ENCODE measurements at regions not wholly inside any gene's neighbourhood (a gene's known extent, or its start where the extent isn't known, plus 50 kb on each side); places are given as distances from the start of the nearest gene placed in this dataset.
A peak's percentile ranks its signal among the peaks of the same experiment; 100 is the strongest.
"Not testable (repeated sequence)": the region's sequence is repeated elsewhere in the genome, so short reads cannot be mapped to it uniquely, and the experiment has no call there.

DNA sequence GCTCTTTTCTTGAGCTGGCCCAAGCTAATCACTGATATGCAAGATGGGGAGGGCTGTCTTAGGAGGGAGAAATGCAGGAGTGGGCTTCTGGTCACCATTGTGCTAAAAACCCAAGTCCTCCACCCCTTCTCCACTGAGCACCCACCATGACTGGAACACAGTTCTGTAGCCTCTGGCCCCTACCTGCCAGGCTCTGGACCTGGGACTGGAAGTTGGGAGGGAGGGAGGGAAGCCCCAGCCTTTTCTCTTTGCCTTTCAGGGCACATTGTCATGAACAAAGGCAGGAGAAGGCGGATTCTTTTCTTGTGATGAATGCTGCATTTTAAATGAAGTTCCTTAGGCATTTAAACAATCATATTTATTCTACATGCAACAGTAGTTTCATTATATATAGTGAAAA lies 559.1 kb upstream of the TRPC7 start:
- no peak for DNase-seq

DNA sequence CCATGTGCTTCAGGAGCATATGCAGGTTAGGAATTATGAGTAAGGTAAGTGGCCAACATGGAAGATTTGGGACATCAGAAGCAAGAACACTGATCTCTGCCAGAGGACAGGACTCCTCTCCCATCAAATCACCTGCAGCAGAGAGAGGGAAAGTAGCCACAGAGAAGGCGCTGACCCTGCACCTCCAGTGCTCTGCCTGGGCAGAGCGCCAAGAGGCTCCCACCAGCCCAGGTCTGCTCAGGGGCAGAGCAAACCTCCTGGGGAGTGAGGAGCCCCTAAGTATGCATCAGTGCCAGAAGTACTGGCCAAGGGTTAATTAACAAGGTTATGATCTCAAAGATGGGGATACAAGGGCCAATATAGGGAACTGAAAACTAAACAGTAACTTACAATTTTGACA lies 545.3 kb upstream of the TRPC7 start:
- DNase-seq: no peak

DNA sequence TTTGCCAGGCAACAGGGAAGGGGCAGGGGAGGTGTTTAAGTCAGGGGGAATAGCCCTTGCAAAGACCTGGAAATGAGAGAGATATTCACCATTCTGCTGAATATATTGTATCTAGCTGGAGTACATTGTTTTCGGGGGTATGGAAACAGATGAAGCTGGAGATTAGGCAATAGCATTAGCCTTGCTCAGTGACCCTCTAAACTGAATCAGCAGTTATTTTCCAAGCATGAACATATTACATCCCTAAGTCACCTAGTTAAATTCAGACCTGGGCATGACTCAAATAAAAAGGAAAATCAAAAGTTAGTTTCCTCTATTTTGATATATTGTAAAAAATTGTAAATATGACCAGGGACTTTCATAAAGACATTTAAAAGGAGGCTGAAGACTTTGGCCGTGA lies 544.6 kb upstream of the TRPC7 start:
- DNase-seq: no peak

DNA sequence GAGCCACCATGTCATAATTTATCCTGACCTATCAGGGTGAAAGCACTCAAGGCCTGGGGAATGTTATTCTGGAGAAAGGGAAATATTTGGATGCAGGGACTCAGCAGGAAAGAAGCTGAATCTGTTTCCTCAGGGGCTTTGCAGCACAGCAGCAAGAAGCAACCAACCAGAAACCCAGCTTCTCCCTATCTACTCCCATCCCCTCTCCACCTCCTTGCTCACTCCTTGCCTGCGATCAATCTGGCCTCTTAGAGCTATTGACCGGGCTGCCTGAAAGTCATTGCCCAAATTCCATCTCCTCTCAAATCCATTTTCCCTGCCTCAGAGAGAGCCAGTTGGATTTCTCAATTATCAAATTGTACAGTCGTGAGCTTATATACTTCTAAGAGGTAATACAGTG lies 542.0 kb upstream of the TRPC7 start:
- DNase-seq: no peak

DNA sequence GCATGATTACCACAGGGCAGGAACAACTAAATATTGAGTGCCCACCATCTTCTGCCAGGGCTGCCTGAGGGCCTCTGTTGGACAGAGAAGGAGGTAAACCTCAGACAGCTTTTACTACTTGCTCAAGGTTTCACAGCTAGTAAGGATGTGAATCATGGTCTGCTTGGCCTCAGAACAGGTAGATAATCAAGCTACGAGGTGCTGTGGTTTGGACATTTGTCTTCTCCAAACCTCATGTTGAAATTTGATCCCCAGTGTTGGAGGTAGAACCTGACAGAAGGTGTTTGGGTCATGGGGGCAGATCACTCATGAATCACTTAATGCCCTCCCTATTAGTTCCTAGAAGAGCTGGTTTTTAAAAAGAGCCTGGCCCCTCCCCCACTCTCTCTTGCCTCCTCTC lies 541.2 kb upstream of the TRPC7 start:
- no peak for DNase-seq

DNA sequence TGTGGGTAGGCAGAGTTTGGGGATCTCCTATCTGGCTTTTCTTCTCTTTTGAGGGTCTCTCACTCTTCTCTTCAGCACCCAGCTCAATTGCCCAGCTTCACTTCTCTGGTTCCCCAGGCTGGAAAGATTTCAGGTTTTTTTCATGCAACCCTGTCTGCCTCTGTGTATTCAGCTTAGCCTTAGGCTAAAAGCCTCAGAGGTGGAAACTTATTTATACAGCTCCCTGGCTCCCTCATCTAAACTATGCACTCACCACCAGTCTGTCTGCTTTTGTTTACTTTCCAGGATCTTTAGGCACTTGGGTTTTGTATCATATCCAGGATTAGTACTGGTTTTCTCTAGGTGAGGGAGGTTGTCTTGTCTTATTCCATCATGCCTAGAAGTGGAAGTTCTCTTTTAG lies 540.2 kb upstream of the TRPC7 start:
- DNase-seq: no peak

DNA sequence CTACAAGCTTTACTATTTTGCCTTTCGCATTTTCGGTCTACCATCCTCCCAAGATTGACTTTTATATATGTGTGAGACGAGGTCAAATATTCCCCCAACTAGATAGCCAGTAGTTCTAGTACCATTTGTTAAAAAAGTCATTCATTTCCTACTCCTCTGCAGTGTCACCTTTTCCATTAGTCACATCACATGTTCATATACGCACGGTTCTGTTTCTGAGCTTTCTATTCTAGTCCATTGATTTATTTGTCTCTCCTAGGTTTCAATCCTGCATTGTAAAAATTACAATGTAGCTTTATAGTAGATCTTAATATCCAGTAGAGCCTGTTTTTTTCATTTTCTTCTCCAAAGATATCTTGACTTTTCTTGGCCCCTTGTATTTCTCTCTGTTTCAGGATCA lies 528.7 kb upstream of the TRPC7 start:
- no peak for DNase-seq

DNA sequence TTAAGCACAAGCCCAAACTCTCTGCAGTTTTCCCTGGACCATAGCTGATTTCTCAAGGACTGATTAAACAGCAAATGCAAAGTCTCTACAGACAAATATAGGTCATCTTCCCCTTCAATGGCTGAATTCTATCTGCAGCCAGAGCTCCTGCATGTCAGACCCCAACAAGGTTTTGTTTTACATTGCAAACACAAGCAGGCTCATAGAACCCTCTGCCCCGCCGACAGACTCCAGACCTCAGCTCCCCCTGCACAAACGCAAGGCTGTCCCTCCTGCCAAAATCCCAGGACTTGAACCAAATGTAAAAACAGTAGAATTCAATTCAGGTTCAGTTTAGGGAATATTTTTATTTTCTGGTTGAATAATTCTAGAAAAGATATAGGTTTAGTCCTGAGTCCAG lies 526.7 kb upstream of the TRPC7 start:
- DNase-seq: no peak

DNA sequence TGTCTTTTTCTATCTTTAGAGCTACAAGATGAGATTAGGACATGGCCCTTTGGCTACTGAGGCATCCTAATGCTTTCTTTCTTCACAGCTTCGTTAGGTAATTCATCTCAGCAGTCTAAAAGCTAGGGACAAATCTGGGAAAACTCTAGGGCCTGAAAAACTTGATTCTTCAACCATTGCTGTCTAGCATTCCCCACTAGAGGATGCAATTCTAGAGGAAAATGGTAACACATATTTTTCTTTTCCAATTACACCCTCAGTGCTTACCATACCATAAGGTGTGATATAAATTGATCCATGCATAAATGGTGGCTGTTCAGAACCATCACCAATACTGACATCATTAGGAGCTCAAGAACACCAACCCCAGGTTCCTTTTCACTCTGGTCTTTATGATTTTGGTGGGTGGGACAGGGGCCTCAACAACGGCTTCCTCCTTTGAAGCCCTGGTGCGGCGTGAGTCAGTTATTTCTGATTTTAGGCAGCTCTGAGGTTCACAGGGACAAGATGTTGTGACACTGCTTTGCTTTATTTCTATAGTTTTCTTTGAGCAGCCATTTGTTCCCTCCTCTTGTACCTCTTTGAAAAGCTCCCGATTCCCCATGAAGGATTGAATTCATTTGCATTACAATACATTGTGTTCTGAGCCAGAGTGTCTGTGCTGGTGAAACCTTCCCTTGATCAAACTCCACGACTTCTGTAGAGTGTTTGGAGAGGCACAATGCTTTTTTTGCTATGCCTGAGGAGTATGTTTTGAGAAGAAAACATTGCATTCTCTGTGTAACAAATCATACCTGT lies 526.0 kb upstream of the TRPC7 start:
- DNase-seq: no peak

DNA sequence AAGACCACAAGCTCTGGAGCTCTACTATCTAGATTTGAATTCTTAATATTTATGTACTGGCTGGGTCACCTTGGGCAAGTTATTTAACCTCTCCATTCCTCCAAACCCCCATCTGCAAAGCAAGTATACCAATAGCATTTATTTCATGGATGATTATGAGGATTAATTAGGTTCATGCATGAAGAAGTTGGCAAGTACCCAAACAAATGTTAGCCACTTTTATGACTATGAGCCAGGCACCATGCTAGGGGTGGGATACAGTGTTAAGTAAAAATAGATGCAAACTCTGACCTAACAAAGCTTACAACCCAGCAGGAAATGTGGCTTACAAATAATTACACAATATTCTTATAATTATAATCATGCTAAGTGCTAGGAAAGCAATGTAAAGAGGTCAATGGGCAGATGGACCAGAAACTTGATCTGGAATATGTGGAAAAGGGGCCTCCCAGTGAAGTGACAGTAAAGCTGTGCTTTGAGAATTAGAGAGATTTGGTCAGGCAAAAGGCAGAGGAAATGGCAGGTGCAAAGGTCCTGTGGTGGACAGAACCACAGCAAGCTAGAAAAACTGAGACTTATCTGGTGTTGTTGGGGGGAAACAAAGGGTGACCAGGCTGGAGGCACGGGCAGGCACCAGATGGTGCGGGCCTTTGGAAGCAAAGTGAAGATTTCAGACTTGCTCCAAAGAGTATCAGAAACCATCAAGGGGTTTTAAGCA lies 525.2 kb upstream of the TRPC7 start:
- DNase-seq: no peak

DNA sequence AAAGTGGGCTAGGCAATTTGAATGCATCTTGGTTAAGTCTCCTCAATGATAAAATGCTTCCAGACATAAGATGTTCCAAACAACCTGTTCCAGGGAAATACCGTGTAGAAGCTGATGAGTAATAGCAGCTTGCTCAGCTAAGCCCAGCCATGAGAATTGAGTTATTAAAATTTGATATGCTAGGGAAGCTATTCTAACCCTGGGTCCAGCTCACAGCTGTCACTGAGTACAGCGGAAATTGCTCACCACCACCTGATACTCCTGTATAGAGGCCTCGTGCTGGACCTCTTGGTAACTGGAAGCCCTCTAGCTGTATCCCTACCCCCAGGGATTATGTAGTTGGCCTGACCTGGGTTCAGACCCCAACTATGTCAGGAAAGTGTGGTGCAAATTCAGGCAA lies 521.3 kb upstream of the TRPC7 start:
- no peak for DNase-seq

DNA sequence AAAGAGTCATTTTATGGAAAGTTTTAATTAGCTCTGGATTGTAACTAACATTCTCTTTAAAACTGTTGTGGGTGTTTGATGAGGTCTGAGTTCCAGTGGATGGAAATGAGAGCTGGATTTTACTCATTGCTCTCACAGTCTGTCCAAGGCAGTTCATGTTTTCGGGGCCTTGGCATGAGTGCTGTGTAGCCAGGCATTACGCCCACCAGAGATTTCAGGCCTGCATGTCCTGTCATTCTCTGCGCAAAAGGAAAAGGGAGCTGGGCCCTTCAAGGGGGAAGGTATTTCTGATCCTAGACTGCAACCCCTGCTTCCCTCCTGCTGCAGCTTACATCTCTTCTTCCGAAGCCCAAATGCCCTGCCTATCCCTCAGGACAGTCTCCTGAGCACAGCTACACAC lies 499.6 kb upstream of the TRPC7 start:
- no peak for DNase-seq

DNA sequence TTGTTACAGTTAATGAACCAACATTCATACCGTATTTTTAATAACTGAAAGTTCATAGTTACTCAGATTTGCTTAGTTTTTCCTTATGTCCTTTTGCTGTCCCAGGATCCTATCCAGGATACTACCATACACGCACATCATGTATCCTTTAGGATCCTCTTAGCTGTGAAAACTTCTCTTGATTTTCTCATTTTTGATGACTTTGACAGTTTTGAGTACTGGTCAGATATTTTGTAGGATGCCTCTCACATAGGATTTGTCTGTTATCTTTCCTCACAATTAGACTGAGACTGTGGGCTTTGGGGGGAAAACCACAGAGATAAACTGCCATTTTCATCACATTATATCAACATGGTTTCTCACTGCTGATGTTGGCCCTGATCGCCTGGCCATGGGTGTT lies 491.3 kb upstream of the TRPC7 start:
- no peak for DNase-seq

DNA sequence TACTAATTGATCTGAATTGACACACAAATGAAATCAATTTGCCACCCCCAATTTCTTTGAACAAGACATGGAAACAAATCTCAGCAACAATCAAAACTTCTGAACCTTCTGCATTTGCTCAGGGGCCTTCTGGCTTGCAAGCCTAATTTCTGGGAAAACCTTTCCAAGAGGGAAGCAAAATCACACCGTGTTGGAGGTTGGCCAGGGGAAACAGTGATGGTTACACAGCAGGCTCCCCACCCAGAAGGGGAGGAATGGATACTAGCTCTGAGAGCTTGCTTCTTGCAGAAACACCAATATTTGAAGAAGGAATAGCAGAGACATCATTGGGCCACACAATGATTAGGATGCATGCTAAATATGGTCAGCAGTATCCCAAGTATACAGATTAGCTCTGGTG lies 488.6 kb upstream of the TRPC7 start:
- DNase-seq: no peak

DNA sequence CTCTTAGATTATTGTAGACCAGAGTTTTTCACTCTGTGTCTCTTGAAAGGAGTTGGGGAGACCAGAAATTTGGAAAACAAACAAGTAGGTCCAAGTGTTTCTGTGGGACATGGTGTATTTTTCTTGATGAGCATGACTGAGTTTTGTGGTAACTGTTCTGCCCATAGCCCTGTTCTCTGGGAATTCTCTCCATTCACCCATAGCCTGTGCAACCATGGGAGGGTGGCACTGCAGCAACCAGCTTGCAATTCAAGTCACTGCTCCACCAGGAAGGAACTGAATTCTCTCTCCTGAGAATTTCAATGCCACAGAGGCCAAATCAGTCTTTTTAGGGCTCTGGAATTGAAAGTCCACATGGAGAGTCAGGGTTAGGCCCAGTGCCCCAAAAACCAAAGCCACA lies 475.3 kb upstream of the TRPC7 start:
- no peak for DNase-seq

DNA sequence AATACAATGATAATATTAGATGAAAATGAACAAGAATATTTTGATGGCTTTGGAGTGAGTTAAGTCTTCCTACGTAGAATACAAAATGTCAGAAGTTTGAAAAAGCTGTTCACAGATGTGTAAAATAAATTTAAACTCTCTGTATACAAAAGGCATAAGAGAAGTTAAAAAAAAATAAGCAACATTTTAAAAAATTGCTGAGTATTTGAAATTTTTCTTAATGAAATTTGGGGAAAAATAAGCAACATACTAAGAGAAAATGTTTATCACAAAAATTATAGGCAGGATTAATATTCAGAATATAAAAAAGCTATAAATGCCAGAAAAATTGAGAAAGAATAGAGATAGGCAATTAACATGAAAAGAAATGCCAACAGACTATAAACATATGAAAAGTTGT lies 470.7 kb upstream of the TRPC7 start:
- no peak for DNase-seq

DNA sequence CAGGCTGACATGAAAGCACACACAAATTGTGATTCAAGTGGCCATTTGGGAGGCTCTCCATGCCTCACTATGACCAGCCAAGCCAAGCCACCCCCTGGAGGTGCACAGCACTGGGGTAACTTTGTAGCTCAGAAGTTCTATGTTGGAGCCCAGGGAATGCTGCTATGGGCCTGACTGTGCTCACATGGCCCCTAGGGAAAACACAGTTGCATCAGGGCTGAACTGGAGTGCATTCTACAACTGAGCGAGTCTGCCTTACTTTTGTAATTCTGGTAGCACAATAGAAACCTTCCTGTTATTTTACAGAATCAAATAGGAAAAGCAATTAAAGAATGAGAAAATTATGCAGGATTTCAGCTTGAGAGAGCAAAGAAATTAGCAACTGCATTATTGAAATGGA lies 455.5 kb upstream of the TRPC7 start:
- DNase-seq: no peak

DNA sequence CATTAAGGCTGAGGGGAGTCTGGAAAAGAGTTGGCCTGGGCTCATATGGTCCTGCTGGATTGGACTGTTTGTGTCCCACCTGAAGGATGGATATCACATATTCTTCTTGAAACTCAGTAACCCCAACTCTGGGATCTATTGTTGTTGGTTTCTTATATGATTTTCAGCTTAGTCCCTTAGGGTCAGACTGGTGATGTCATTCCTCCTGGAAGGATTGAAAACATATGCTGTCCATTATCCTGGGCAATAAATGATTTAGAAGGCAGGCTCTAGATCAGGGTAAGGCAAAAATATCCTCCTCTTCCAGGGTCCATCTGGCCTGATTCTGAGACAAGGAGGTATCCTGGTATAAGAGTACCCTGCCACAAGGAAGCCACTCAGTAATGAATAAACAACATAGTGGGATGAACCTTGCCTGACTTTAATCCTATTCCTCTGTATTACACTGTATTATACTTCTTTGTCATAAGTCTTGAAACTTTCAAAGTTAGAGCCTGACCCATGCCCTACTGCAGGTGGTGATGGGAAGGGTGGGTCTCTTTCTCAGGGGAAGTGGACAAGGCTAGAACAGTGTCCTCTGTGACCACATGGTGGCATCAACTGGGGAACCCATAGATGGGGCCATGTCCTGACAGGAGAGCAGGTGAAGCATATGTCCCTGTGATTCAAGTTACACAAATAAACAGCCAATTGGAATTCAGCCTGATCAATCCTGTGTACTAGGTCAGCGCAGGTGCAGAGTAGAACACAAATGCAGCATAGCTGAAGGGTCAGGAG lies 454.4 kb upstream of the TRPC7 start:
- DNase-seq: no peak

DNA sequence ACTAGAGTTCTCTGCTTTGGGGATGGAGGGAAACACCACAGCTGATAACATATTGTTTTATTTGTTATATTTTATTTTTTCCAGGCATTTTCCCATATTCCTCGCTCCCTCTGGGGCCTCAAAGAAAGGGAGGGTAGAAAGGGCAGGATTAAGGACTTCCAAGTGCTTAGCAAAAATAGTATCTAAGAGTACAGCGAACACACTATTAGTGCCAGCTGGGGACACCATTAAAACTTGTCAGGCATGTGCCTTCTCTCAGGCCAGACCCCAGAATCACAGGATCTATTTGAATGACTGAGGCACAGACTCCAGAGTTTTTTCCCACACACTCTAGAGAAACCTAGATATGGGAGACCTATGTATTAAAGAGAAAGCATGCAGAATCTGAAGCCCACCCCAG lies 451.0 kb upstream of the TRPC7 start:
- DNase-seq: no peak

DNA sequence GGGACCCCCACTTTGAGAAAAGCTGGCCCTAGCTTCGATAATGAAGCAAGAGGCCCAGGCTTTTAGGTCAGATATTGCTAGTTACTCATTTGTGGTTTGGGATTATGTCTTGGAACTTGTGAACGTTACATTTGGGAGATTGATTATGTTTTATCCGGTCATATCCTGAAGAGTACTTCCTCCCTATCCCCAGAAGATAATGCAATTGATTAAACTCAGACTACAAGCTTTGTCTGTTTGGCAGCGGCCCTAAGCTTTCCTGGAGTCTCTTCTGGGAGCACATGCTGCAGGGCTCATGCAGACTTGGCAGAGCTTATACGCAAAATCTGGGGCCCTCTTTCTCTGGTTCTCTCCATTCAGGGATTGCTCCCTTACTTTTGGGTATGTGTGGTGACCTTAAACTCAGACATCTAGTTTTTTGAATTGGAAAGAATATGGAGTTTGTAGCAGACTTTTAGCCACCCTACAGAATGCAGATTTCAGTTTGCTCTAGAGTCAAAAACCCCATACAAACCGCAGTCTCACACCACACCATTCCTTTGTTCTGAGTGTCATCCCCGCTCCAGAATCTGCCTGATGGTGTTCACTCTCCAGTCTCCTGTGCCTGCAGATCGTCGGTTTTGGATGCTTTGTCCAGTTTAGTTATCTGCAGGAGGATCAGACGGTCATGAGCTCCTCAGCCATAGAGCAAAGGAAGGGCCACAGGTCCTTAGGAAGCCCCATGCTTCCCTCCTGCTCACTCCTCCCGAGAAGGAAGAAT lies 449.5 kb upstream of the TRPC7 start:
- DNase-seq: no peak

DNA sequence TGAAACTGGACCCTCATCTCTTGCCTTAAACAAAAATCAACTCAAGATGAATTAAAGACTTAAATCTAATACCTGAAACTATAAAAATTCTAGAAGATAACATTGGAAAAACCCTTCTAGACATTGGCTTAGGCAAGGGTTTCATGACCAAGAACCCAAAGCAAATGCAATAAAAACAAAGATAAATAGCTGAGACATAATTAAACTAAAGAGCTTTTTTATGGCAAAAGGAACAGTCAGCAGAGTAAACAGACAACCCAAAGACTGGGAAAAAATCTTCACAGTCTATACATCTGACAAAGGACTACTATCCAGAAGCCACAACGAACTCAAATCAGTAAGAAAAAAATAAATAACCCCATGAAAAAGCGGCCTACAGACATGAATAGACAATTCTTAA lies 446.9 kb upstream of the TRPC7 start:
- DNase-seq: not testable (repeated sequence)

DNA sequence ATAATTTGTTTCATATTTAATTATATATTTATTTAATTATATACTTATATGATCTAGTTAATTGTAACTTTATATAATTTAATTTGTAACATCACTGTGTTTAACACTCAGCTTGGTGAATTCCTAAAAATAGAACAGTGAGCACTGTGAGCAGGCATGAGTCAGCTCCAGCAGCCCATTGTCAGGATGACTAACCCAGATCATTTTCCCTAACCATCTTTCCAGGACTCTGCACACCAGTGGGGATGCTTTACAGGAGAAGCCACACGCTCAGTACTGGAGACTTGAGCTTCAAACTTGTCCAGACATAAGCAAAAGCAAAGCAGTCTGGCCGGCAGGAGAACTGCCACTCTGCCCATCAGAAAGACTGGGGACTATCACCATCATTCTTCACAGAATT lies 446.2 kb upstream of the TRPC7 start:
- peak; percentile 25 for DNase-seq

DNA sequence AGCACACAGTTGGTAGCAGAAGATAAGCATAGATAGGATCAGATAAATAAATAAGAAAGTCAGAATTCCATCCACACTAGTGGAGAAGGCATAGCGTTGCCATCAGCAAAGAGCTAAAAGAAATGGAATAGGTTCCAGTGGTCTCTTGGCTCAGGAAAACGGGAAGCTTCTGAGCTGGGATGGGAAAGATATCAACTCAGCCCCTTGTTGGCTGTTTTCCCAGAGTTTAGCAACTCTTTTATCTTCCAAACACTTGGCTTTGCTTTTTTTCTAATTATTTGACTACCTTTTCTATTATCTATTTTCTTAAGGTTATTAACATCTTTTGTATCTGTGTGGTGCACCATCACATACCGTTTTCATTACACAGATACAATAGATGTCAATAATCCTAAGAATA lies 445.7 kb upstream of the TRPC7 start:
- DNase-seq: no peak

All from NCI-H226 (cell line).